Stimulated activated naive B cell treated with anti-CD40 and anti-IgM and Interleukin-4, amounts not matched to agents 10 μg/mL and 1 μg/mL and 100 μg/mL, for 72 hours (primary cell): ENCODE measurements at regions not wholly inside any gene's neighbourhood (a gene's known extent, or its start where the extent isn't known, plus 50 kb on each side); places are given as distances from the start of the nearest gene placed in this dataset.

Experiments used
- ATAC-seq, 2 donors: fragments of 150-1000 bp; cut with Tn5 transposase; replicated peaks; 2 replicates each; pipeline ENCODE4 v1.10.0; 2021; ENCODE audit warnings: moderate library complexity in 1 of 2
- DNase-seq: peaks from one replicate; pipeline ENCODE4 v3.0.0; 2021
- H3K27ac Mint-ChIP-seq: one replicate; pipeline ENCODE4 v1.8.0; 2022; ENCODE audit warnings: mild to moderate bottlenecking, mixed read lengths
- H3K27me3 Mint-ChIP-seq, 2 donors: one replicate each; pipeline ENCODE4 v1.8.0; 2022; ENCODE audit warnings: mixed read lengths in 2 of 2
- H3K36me3 Mint-ChIP-seq, 2 donors: one replicate each; pipeline ENCODE4 v1.8.0; 2022; ENCODE audit warnings: mixed read lengths in 2 of 2, mild to moderate bottlenecking in 1 of 2
- H3K4me1 Mint-ChIP-seq, 2 donors: one replicate each; pipeline ENCODE4 v1.8.0; 2022; ENCODE audit warnings: mixed read lengths in 2 of 2, mild to moderate bottlenecking in 1 of 2
- H3K4me3 Mint-ChIP-seq, 2 donors: one replicate each; pipeline ENCODE4 v1.8.0; 2022; ENCODE audit warnings: mild to moderate bottlenecking in 2 of 2, mixed read lengths in 2 of 2, moderate library complexity in 1 of 2
- H3K9me3 Mint-ChIP-seq, 2 donors: one replicate each; pipeline ENCODE4 v1.8.0; 2022; ENCODE audit warnings: mixed read lengths in 2 of 2, mild to moderate bottlenecking in 1 of 2

DNA sequence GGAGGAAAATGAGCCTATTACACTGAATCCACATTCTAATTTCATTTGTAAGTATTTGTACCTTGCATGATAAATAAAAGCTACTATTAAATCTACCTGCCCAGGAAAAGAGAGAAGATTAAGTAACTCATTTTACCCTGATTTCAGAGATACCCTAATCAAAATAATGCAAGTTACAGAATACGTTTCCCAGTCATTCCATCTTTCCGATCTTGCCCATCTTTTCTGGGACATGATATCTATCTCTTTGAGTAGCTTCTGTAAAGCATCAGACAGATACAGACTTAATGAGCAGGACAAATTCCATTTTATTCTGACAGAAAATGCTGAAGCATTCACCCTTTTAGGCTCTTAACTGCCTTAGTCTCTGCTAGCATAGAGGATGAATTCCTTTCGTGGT, 56.6 kb downstream of the SPRY2 start:
- no peaks in the 10 kb centered on the region for H3K36me3 Mint-ChIP-seq
- H3K9me3 Mint-ChIP-seq = peaks cover 0 to 8% of the 10 kb centered on the region in 2 donors
- H3K27ac Mint-ChIP-seq = no peak overlapping the region
- ATAC-seq = no peak
- no peaks in the 10 kb centered on the region for H3K27me3 Mint-ChIP-seq
- no peak for DNase-seq
- H3K4me1 Mint-ChIP-seq = no peaks in the 10 kb centered on the region
- H3K4me3 Mint-ChIP-seq = no peak overlapping the region

DNA sequence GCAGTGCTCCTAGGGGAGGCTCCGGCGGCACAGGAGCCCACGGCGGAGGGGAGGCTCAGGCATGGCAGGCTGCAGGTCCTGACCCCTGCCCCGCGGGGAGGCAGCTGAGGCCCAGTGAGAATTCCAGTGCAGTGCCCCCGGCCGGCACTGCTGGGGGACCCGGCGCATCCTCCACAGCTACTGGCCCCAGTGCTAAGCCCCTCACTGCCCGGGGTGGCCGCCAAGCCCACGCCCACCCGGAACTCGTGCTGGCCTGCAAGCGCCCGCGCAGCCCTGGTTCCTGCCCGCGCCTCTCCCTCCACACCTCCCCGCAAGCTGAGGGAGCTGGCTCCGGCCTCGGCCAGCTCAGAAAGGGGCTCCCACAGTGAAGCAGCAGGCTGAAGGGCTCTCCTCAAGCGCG, 62.2 kb downstream of the SPRY2 start:
- no peak overlapping the region for H3K27ac Mint-ChIP-seq
- H3K27me3 Mint-ChIP-seq = no peaks in the 10 kb centered on the region
- no peak overlapping the region for H3K4me3 Mint-ChIP-seq
- H3K36me3 Mint-ChIP-seq = no peaks in the 10 kb centered on the region
- peaks cover 0 to 6% of the 10 kb centered on the region in 2 donors for H3K9me3 Mint-ChIP-seq
- no peak for ATAC-seq
- DNase-seq = no peak
- no peaks in the 10 kb centered on the region for H3K4me1 Mint-ChIP-seq

DNA sequence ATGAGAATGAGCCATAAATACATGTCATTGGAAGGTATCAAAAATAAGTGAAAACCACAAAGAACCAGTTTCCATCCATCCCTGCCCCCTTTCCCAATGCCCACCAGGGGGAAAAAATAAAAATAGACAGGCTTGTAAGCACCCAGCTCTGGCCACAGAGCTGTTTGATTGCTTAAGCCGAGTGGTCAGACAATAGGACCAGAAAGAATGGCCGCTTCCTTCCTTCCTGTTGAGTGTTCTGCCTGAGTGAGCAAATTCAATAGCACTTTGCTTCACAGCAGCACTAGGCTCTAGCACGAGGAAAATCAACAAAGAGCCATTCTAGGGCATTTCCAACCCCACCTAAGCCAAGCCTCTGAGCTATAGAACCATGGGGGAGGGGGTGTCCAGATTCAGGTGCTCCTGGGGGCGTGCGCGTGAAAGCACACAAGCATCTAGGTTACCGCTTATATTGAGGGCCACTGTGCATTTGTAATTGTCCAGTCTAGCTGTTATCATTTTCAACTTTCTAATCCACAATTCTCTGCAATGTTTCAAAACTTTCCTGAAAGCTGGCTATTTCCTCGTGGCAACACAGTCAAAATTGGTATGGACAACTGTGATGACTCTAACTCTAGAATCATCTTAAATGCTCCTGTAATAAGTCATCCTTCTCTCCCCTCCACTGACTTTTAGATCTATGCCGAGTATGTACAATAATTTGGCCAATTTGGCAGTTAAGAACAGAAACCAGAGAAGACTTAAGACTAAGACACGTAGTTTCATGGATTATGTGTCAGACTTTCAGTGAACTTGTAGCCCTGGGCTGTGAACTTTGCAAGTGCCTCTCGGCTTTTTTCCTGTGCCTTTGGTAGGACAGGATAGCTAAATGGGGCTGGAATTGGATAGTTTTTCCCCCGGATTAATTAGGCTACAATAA, 64.3 kb downstream of the SPRY2 start:
- Mint-ChIP-seq H3K36me3 (no peaks in the 10 kb centered on the region), H3K27me3 (no peaks in the 10 kb centered on the region), H3K4me3 (no peak overlapping the region), H3K4me1 (no peaks in the 10 kb centered on the region), H3K27ac (no peak overlapping the region), H3K9me3 (peaks cover 0 to 4% of the 10 kb centered on the region in 2 donors)
- ATAC-seq = no peak
- no peak for DNase-seq

DNA sequence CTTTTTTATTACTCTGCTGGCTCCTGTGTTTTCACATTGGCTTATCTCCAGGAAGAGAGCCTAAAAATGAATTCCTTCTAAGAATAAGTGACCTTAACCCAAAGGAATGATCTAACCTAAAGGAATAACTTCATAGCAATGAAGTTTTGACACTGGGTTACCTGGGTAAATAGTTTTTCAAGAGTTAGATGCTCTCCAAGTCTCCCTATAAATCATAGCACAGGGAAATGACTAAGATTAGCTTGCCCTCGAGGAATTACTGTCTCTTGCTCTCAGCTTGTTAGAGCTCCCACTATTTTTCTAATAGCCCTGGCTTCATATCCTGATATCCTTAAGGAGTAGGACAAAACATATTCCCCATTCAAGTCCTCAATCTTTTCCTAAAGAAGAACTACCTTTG, 66.3 kb downstream of the SPRY2 start:
- Mint-ChIP-seq H3K9me3 (peaks cover 0 to 4% of the 10 kb centered on the region in 2 donors), H3K4me3 (no peak overlapping the region), H3K36me3 (no peaks in the 10 kb centered on the region), H3K4me1 (no peaks in the 10 kb centered on the region), H3K27ac (no peak overlapping the region), H3K27me3 (no peaks in the 10 kb centered on the region)
- DNase-seq = no peak
- no peak for ATAC-seq

DNA sequence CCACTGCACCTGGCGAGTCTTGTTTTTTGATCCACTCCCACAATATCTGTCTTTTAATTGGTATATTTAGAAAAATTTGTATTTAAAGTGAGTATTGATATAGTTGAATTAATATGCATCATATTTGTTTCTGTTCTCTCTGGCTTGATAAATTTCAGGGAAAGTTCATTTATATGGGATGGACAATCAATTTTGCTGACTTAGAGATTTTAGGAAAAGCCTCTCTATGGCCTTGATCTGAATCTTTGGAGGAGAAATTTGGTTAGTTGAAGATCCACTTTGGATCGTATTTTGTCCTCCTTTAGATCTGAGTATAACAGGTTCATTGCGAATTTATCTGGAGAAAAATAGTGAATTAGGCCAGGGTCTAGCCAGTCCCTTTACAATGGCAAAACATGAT, 67.2 kb downstream of the SPRY2 start:
- no peak for DNase-seq
- H3K9me3 Mint-ChIP-seq = peaks cover 0 to 4% of the 10 kb centered on the region in 2 donors
- no peaks in the 10 kb centered on the region for H3K27me3 Mint-ChIP-seq
- no peak overlapping the region for H3K4me3 Mint-ChIP-seq
- no peaks in the 10 kb centered on the region for H3K4me1 Mint-ChIP-seq
- H3K27ac Mint-ChIP-seq = no peak overlapping the region
- H3K36me3 Mint-ChIP-seq = no peaks in the 10 kb centered on the region
- no peak for ATAC-seq

DNA sequence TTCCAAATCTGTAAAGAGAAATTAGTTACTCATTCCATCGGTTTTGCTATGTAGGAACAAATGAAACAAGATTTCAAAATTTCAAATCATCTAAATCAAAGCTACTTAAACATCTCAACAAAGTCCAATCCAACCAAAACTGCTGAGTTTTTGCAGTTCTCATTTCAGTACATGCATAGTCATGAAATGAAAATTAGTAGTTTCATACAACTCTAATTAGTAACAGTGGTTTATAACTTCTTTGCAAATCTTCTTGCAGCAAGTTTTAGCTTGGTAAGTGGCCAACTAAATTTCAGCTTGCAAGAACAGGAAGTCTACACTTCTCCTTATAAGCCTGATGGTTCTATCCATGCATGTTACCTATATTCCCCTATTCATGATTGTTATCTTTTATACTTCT, 75.6 kb downstream of the SPRY2 start:
- ATAC-seq (no peak), DNase-seq (no peak)
- Mint-ChIP-seq H3K27ac (no peak overlapping the region), H3K9me3 (peaks cover 16 to 17% of the 10 kb centered on the region in 2 donors), H3K4me1 (no peaks in the 10 kb centered on the region), H3K36me3 (peaks cover 5 to 7% of the 10 kb centered on the region in 2 donors), H3K27me3 (peaks cover 8 to 11% of the 10 kb centered on the region in 2 donors), H3K4me3 (no peak overlapping the region)

DNA sequence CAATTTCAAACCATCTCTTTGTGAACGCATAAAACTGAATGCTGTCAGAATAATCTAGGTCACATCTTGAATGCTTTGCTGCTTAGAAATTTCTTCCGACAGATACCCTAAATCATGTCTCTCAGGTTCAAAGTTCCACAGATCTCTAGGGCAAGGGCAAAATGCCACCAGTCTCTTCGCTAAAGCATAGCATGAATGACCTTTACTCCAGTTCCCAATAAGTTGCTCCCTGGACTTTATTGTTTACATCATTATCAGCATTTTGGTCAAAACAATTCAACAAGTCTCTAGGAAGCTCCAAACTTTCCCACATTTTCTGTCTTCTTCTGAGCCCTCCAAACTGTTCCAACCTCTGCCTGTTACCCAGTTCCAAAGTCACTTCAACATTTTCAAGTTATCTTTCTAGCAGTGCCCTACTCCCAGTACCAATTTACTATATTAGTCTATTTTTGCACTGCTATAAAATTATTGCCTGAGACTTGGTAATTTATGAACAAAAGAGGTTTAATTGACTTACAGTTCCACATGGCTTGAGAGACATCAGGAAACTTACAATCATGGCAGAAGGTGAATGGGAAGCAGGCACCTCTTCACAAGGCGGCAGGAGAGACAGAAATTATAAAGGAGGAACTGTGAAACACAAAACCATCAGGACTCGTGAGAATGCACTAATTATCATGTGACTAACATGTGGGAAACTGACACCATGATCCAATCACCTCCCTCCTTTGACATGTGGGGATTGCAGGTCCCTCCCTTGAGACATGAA, 77.0 kb downstream of the SPRY2 start:
- Mint-ChIP-seq H3K27me3 (peaks cover 8 to 11% of the 10 kb centered on the region in 2 donors), H3K36me3 (peaks cover 5 to 7% of the 10 kb centered on the region in 2 donors), H3K4me3 (no peak overlapping the region), H3K4me1 (no peaks in the 10 kb centered on the region), H3K9me3 (peaks cover 16 to 17% of the 10 kb centered on the region in 2 donors), H3K27ac (no peak overlapping the region)
- ATAC-seq (no peak), DNase-seq (no peak)

DNA sequence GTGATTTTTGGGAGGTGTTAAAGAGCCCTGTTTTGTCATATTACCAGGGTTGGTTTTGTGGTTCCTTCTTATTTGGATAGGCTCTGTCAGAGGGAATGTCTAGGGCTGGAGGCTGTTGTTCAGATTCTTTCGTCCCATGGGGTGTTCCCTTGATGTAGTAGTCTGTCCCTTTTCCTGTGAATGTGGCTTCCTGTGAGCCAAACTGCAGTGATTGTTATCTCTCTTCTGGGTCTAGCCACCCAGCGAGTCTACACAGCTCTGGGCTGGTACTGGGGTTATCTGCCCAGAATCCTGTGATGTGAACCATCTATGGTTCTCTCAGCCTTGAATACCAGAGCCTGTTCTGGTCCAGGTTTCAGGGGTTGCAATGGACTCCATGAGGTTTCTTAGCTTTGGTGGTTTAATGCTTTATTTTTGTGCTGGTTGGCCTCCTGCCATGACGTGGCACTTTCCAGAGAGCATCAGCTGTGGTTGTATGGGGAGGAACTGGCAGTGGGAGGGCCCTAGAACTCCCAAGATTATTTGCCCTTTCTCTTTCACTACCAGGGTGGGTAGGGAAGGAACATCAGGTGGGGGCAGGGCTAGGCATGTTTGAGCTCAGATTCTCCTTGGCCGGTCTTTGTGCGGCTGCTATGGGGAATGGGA, 78.8 kb downstream of the SPRY2 start:
- Mint-ChIP-seq H3K27ac (no peak overlapping the region), H3K4me1 (no peaks in the 10 kb centered on the region), H3K27me3 (peaks cover 8 to 11% of the 10 kb centered on the region in 2 donors), H3K4me3 (no peak overlapping the region), H3K9me3 (peaks cover 16 to 17% of the 10 kb centered on the region in 2 donors), H3K36me3 (peaks cover 5 to 7% of the 10 kb centered on the region in 2 donors)
- ATAC-seq (no peak), DNase-seq (no peak)

DNA sequence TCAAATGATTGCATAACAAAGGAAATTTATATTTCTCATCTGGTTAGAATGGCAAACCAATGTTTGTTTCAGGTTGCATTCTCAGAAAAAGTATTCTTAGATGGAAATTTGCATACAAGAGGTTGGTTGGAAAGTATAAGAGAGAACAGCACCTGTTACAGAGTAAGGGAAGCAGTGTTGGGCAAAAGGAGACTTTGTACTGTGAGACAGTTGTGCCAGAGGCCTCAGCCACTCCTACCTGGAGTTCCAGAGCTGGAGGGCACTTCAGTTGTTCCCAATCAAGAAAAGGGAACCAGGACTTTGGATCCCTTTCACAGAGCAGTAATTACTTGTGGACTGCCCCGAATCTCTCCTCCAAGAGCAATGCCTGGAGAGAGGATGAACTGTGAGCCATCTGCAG, 81.8 kb downstream of the SPRY2 start:
- Mint-ChIP-seq H3K36me3 (peaks cover 4 to 7% of the 10 kb centered on the region in 2 donors), H3K9me3 (peaks cover 10 to 14% of the 10 kb centered on the region in 2 donors), H3K27ac (no peak overlapping the region), H3K4me3 (no peak overlapping the region), H3K27me3 (peaks cover 8 to 11% of the 10 kb centered on the region in 2 donors), H3K4me1 (no peaks in the 10 kb centered on the region)
- DNase-seq (no peak), ATAC-seq (peak in 1 of 2 donors; percentile 49)

DNA sequence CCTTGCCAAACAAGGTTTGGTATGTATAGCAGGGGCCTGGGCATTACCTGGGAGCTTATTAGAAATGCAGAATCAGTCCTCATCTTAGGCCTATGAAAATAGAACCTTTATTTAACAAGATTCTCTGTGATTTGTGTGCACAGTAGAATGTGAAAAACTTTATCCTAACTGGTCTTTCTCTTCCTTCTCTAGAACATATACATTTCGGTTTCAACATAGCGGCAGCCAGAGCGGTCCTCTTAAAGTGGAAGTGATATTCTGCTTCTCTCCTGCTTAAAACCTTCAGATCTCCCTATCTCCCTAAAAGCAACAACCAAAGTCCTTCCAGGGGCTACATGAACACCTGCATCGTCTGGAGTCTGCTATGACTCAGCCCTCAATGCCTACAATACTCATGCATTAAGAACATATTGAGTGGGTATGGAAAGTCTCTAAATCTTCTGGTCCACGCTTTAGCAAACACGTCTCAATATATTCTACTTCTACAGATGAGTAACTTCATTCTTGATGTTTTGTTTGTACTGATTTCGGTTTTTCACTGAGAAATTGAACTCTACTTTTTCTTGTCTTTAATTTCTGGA, 84.5 kb downstream of the SPRY2 start:
- Mint-ChIP-seq H3K27me3 (no peaks in the 10 kb centered on the region), H3K36me3 (no peaks in the 10 kb centered on the region), H3K27ac (no peak overlapping the region), H3K4me3 (no peak overlapping the region), H3K4me1 (no peaks in the 10 kb centered on the region), H3K9me3 (no peaks in the 10 kb centered on the region)
- ATAC-seq (no peak), DNase-seq (no peak)

DNA sequence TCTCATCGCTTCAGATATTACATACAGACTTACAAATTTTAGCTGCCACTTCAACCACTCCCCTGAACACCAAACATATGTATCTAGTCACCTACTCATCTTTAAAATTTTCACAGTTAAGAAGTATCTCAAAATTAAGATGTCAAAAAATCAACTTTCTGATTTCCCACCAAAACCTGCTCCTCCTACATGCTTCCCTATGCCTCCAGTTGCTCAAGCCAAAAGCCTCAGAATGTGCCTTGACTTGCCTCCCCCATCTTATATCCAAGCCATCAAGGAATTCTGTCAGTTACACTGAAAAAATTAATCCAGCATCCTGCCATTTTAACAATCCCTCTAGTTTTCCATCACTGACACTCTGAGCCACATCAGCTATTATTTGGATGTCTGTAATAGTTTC, 85.0 kb downstream of the SPRY2 start:
- Mint-ChIP-seq H3K27me3 (no peaks in the 10 kb centered on the region), H3K9me3 (no peaks in the 10 kb centered on the region), H3K4me3 (no peak overlapping the region), H3K36me3 (no peaks in the 10 kb centered on the region), H3K4me1 (no peaks in the 10 kb centered on the region), H3K27ac (no peak overlapping the region)
- no peak for ATAC-seq
- no peak for DNase-seq

DNA sequence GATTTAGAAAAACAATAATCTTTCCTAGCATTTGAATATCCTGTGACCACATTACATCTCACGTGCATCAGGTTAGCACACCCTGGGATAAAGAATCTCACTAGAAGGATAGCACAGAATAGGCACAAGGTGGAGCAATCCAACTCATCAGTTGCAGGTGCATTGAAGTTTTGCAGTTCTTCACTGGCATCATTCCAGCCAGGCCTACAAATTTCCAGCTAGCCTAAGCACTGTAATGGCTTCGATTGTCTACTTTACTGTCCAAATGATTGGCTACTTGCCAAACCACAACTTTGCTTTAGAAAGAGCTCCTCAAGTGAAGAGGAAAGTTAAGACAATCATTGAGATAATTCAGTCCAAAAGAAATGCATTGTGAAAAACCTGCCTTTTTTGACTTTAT, 89.5 kb downstream of the SPRY2 start:
- H3K4me3 Mint-ChIP-seq = no peak overlapping the region
- no peaks in the 10 kb centered on the region for H3K4me1 Mint-ChIP-seq
- DNase-seq (no peak), ATAC-seq (no peak)
- no peaks in the 10 kb centered on the region for H3K9me3 Mint-ChIP-seq
- H3K27ac Mint-ChIP-seq = no peak overlapping the region
- no peaks in the 10 kb centered on the region for H3K27me3 Mint-ChIP-seq
- no peaks in the 10 kb centered on the region for H3K36me3 Mint-ChIP-seq

DNA sequence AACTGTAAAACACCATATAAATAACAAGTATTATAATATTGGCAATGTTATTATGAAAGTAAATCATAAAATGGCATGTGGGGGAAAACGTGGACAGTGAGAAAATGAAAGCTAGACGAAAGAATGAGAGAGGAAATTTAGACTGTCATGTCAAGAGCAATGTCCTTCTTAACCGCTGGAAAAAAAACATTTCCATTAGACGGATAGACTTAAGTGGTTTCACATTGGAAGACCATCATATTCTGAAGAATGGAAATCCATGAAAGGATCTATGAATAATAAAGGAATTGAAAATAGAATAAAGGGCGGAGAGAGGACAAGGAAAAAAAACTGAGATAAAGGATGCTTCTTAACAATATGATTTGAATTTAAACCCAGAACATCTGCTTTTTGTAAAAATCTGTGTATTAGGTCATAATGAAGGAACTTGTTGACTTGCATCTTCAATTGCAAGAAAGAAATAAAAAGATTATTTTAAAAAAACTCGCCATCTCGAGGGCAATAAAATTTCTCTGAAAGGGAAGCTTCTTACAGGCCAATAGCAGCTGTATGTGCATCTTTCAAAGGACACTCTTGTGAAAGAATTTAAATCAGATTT, 90.6 kb downstream of the SPRY2 start:
- DNase-seq = no peak

More for the DNA sequence above, 90.6 kb downstream of the SPRY2 start:
- no peaks in the 10 kb centered on the region for H3K9me3 Mint-ChIP-seq
- no peak overlapping the region for H3K4me3 Mint-ChIP-seq
- H3K36me3 Mint-ChIP-seq = no peaks in the 10 kb centered on the region
- H3K27ac Mint-ChIP-seq = no peak overlapping the region
- H3K4me1 Mint-ChIP-seq = no peaks in the 10 kb centered on the region
- no peaks in the 10 kb centered on the region for H3K27me3 Mint-ChIP-seq
- no peak for ATAC-seq
